H1 (cell line): ENCODE measurements at regions not wholly inside any gene's neighbourhood (a gene's known extent, or its start where the extent isn't known, plus 50 kb on each side); places are given as distances from the start of the nearest gene placed in this dataset.

Experiments used
- CTCF ChIA-PET: fragments of 300-600 bp; sonication (Branson Sonifier 250); formaldehyde crosslinking; loops from one replicate; lab custom pipeline; 2021; ENCODE audit not compliant: partially characterized antibody; lab: Charles Lee
- POLR2A ChIA-PET: fragments of 300-600 bp; sonication (Branson Sonifier 250); formaldehyde crosslinking; loops from one replicate; lab custom pipeline; 2021; ENCODE audit warnings: inconsistent platforms; ENCODE audit not compliant: partially characterized antibody; lab: Charles Lee
- DNase-seq, 2 experiments: peaks; one replicate each; pipeline versions ENCODE4 v3.0.0 to v3.0.0-alpha.2; 2010 to 2022; ENCODE audit warnings: low spot score in 2 of 2, low read depth in 1 of 2, mixed read lengths in 1 of 2
- FAIRE-seq: peaks from 2 replicates; lab custom pipeline; 2011; peaks lifted over from hg19 to GRCh38; lab: Jason Lieb, UNC
- H2AFZ ChIP-seq: 2 replicates; pipeline ENCODE4 v1.8.1; 2012; ENCODE audit warnings: low read length, inconsistent platforms
- H2AK5ac ChIP-seq: 2 replicates; pipeline ENCODE4 v1.6.1; 2013; ENCODE audit warnings: low read depth, low read length
- H2BK120ac ChIP-seq: replicated peaks from 2 replicates; pipeline ENCODE3; 2013; ENCODE audit warnings: low read depth, low read length, inconsistent platforms
- H2BK12ac ChIP-seq: 2 replicates; pipeline ENCODE4 v1.6.1; 2013; ENCODE audit warnings: low read depth, low read length
- H2BK15ac ChIP-seq: 2 replicates; pipeline ENCODE4 v1.6.1; 2013; ENCODE audit warnings: low read length
- H2BK20ac ChIP-seq: 2 replicates; pipeline ENCODE4 v1.6.1; 2013; ENCODE audit warnings: low read length
- H2BK5ac ChIP-seq: 2 replicates; pipeline ENCODE4 v1.6.1; 2013; ENCODE audit warnings: low read depth, low read length
- H3K14ac ChIP-seq: 2 replicates; pipeline ENCODE4 v1.6.1; 2013; ENCODE audit warnings: inconsistent platforms; ENCODE audit not compliant: insufficient read length
- H3K18ac ChIP-seq: 2 replicates; pipeline ENCODE4 v1.6.1; 2013; ENCODE audit warnings: low read length; ENCODE audit errors: extremely low read depth
- H3K23ac ChIP-seq: 2 replicates; pipeline ENCODE4 v1.6.1; 2013; ENCODE audit warnings: inconsistent platforms; ENCODE audit not compliant: insufficient read length
- H3K23me2 ChIP-seq: 2 replicates; pipeline ENCODE4 v1.6.1; 2013; ENCODE audit warnings: low read depth, low read length
- H3K27ac ChIP-seq: 2 replicates; pipeline ENCODE4 v1.6.1; 2011; ENCODE audit warnings: low read depth, low read length, inconsistent platforms
- H3K27me3 ChIP-seq, 4 experiments: replicated peaks in 1 of 4; 1 replicate in 1 of 4; 2 replicates in 3 of 4; pipeline versions ENCODE4 v1.6.1 to v1.8.1; 2011 to 2013; ENCODE audit warnings: low read length in 3 of 4, mild to moderate bottlenecking in 3 of 4, inconsistent platforms in 2 of 4, mixed read lengths in 2 of 4, moderate library complexity in 1 of 4; ENCODE audit not compliant: control insufficient read depth in 3 of 4, insufficient read depth in 3 of 4; ENCODE audit errors: extremely low read depth in 1 of 4
- H3K36me3 ChIP-seq, 4 experiments: 2 replicates each; pipeline versions ENCODE4 v1.6.1 to v1.8.1; 2011 to 2013; ENCODE audit warnings: mild to moderate bottlenecking in 4 of 4, low read length in 3 of 4, moderate library complexity in 2 of 4, control low read depth in 1 of 4, inconsistent platforms in 1 of 4; ENCODE audit not compliant: insufficient read depth in 4 of 4, control insufficient read depth in 2 of 4
- H3K4ac ChIP-seq: replicated peaks from 2 replicates; pipeline ENCODE3; 2013; ENCODE audit warnings: low read length, low read depth, mixed read lengths, inconsistent platforms; ENCODE audit not compliant: insufficient read length
- H3K4me1 ChIP-seq, 4 experiments: replicated peaks in 1 of 4; 1 replicate in 1 of 4; 2 replicates in 3 of 4; pipeline versions ENCODE4 v1.6.1 to v1.8.1; 2011 to 2013; ENCODE audit warnings: low read length in 3 of 4, inconsistent platforms in 2 of 4, mixed read lengths in 1 of 4; ENCODE audit not compliant: insufficient read depth in 4 of 4, control insufficient read depth in 3 of 4
- H3K4me2 ChIP-seq, 2 experiments: 2 replicates each; pipeline versions ENCODE4 v1.6.1 to v1.8.1; 2011 to 2013; ENCODE audit warnings: low read depth in 2 of 2, low read length in 2 of 2, control low read depth in 1 of 2, inconsistent platforms in 1 of 2, mild to moderate bottlenecking in 1 of 2; ENCODE audit not compliant: insufficient read depth in 1 of 2
- H3K4me3 ChIP-seq, 4 experiments: fragments of 200-600, 300-600 bp in 1 of 4; sonication (generic), shearing (Covaris generic), sonication (Bioruptor Twin) in 1 of 4; 2 replicates each; pipeline versions ENCODE4 v1.5.1 to v1.8.1; 2011 to 2016; ENCODE audit warnings: low read length in 4 of 4, low read depth in 3 of 4, control low read depth in 2 of 4, inconsistent platforms in 2 of 4, mild to moderate bottlenecking in 2 of 4, mixed read lengths in 1 of 4, moderate library complexity in 1 of 4; ENCODE audit not compliant: insufficient read depth in 2 of 4; ENCODE audit errors: extremely low read depth in 1 of 4
- H3K56ac ChIP-seq: replicated peaks from 2 replicates; pipeline ENCODE3; 2013; ENCODE audit warnings: low read depth, mild to moderate bottlenecking, mixed read lengths, low read length, inconsistent platforms; ENCODE audit not compliant: insufficient read length
- H3K79me1 ChIP-seq: 2 replicates; pipeline ENCODE4 v1.6.1; 2013; ENCODE audit warnings: low read depth, low read length, control low read depth
- H3K79me2 ChIP-seq, 2 experiments: 2 replicates each; pipeline versions ENCODE4 v1.6.1 to v1.8.1; 2012 to 2013; ENCODE audit warnings: low read length in 2 of 2, mild to moderate bottlenecking in 2 of 2, inconsistent platforms in 1 of 2; ENCODE audit not compliant: insufficient read depth in 2 of 2, control insufficient read depth in 1 of 2
- H3K9ac ChIP-seq, 4 experiments: replicated peaks in 1 of 4; 1 replicate in 1 of 4; 2 replicates in 3 of 4; pipeline versions ENCODE4 v1.6.1 to v1.8.1; 2011 to 2013; ENCODE audit warnings: low read depth in 3 of 4, low read length in 3 of 4, control low read depth in 2 of 4, mild to moderate bottlenecking in 2 of 4, moderate library complexity in 2 of 4, inconsistent platforms in 1 of 4; ENCODE audit errors: extremely low read depth in 1 of 4
- H3K9me3 ChIP-seq, 2 experiments: 2 replicates each; pipeline versions ENCODE4 v1.6.1 to v1.8.1; 2012 to 2013; ENCODE audit warnings: mild to moderate bottlenecking in 2 of 2, moderate library complexity in 2 of 2, control low read depth in 1 of 2, inconsistent platforms in 1 of 2, low read depth in 1 of 2, low read length in 1 of 2, mixed read lengths in 1 of 2; ENCODE audit not compliant: insufficient read depth in 2 of 2
- H4K20me1 ChIP-seq, 2 experiments: replicated peaks in 1 of 2; 2 replicates each; pipeline versions ENCODE3 to v1.8.1; 2011 to 2013; ENCODE audit warnings: inconsistent platforms in 2 of 2, low read length in 2 of 2, mild to moderate bottlenecking in 1 of 2; ENCODE audit not compliant: insufficient read depth in 2 of 2, control insufficient read depth in 1 of 2
- H4K5ac ChIP-seq: 2 replicates; pipeline ENCODE4 v1.6.1; 2013; ENCODE audit warnings: low read length, low read depth, mixed read lengths, inconsistent platforms; ENCODE audit not compliant: insufficient read length
- H4K8ac ChIP-seq: 2 replicates; pipeline ENCODE4 v1.8.0; 2013; ENCODE audit warnings: mild to moderate bottlenecking, moderate library complexity, low read length, inconsistent platforms; ENCODE audit not compliant: insufficient read depth; ENCODE audit errors: extremely low read depth
- H4K91ac ChIP-seq: replicated peaks from 2 replicates; pipeline ENCODE3; 2013; ENCODE audit warnings: low read length, mixed read lengths, inconsistent platforms; ENCODE audit not compliant: insufficient read length
- CHD2 ChIP-seq: IDR thresholded peaks from 2 replicates; pipeline ENCODE4 v1.6.1; 2012; ENCODE audit warnings: low read length, improper control_type of control experiment
- CTBP2 ChIP-seq: IDR thresholded peaks from 2 replicates; pipeline ENCODE4 v1.7.0; 2011; ENCODE audit warnings: borderline replicate concordance, mild to moderate bottlenecking, moderate library complexity, mixed read lengths, low read length; ENCODE audit not compliant: insufficient read depth, insufficient read length
- EGR1 ChIP-seq: IDR thresholded peaks from 2 replicates; pipeline ENCODE4 v1.6.1; 2011; ENCODE audit warnings: low read depth, low read length, borderline replicate concordance
- EZH2 ChIP-seq: fragments of 200-600 bp; sonication (generic); IDR thresholded peaks from 2 replicates; pipeline ENCODE4 v1.7.1; 2012; ENCODE audit warnings: low read depth, mild to moderate bottlenecking, moderate library complexity, low read length, inconsistent platforms; ENCODE audit not compliant: severe bottlenecking
- GTF2F1 ChIP-seq: IDR thresholded peaks from 2 replicates; pipeline ENCODE4 v1.6.1; 2012; ENCODE audit warnings: low read depth, low read length, improper control_type of control experiment, borderline replicate concordance
- JUN ChIP-seq: IDR thresholded peaks from 2 replicates; pipeline ENCODE4 v1.6.1; 2011; ENCODE audit warnings: low read depth, mild to moderate bottlenecking, improper control_type of control experiment, low read length
- NANOG ChIP-seq: IDR thresholded peaks from 2 replicates; pipeline ENCODE4 v1.6.1; 2011; ENCODE audit warnings: low read length, low read depth, mild to moderate bottlenecking, inconsistent platforms; ENCODE audit not compliant: insufficient read depth, poor library complexity, severe bottlenecking
- POU5F1 ChIP-seq: IDR thresholded peaks from 2 replicates; pipeline ENCODE4 v1.6.1; 2011; ENCODE audit warnings: low read depth, mild to moderate bottlenecking, low read length, moderate library complexity
- RXRA ChIP-seq: IDR thresholded peaks from 2 replicates; pipeline ENCODE4 v1.6.1; 2011; ENCODE audit warnings: low read depth, mild to moderate bottlenecking, low read length, moderate library complexity; ENCODE audit not compliant: insufficient read depth
- SAP30 ChIP-seq: fragments of 300-600 bp; sonication (generic); IDR thresholded peaks from 2 replicates; pipeline ENCODE4 v1.7.1; 2012; ENCODE audit warnings: low read length, moderate library complexity, mild to moderate bottlenecking, inconsistent platforms; ENCODE audit not compliant: insufficient read depth, insufficient replicate concordance
- TAF7 ChIP-seq: optimal IDR thresholded peaks from 2 replicates; pipeline ENCODE3; 2011; ENCODE audit warnings: low read depth, mild to moderate bottlenecking, inconsistent platforms, low read length, moderate library complexity, borderline replicate concordance
- WGBS, 2 experiments: shearing (Covaris generic) in 1 of 2; methylation state at CpG; one replicate each; pipeline versions ENCODE4 v1.1.6 to v1.1.7; 2013 to 2015; ENCODE audit warnings: low lambda C conversion rate in 2 of 2, mixed read lengths in 2 of 2, inconsistent platforms in 1 of 2, low coverage in 1 of 2, missing lambda C conversion rate in 1 of 2; ENCODE audit not compliant: insufficient replicate concordance in 2 of 2, insufficient coverage in 1 of 2, insufficient read length in 1 of 2; ENCODE audit errors: extremely low coverage in 1 of 2, missing lambda C conversion rate in 1 of 2; 5-methylcytosine and 5-hydroxymethylcytosine counted together
- TF ChIP-seq, protein P1 (sequence below): IDR thresholded peaks from 2 replicates; pipeline ENCODE4 v1.6.1; 2011; ENCODE audit warnings: low read depth, mild to moderate bottlenecking, low read length; ENCODE audit not compliant: insufficient read depth

DNA sequence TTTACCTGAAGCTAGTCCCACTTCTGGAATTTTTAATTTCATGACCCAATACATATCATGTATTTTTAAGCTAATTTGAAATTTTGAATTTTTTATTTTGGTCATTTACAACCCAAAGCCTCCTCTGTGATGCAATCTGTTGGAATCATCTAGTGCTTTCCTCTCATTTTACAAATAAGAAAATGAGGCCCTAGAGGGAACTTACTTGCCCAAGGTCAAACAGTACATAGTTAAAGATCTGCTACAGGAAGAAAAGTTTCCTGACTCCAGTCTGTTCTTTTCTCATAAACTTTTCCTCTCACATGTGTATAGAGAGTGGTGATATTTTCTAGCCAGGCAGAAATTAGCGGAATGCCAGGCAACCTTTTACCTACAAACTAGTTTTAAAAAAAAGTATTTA is 59.3 kb upstream of the DPT start:
- Histone ChIP-seq H3K9me3 (no peaks in the 10 kb centered on the region), H3K36me3 (no peaks in the 10 kb centered on the region), H3K18ac (no peak overlapping the region), H3K23me2 (no peaks in the 10 kb centered on the region; the same call in 1 of the 2 replicates), H3K23ac (no peak overlapping the region), H3K27ac (no peak overlapping the region), H2AK5ac (no peak overlapping the region), H3K9ac (no peak overlapping the region), H3K14ac (no peak overlapping the region), H3K79me2 (no peaks in the 10 kb centered on the region), H3K79me1 (no peaks in the 10 kb centered on the region), H4K5ac (no peak overlapping the region), H3K56ac (no peak overlapping the region), H4K20me1 (no peaks in the 10 kb centered on the region), H2BK12ac (no peak overlapping the region), H2AFZ (no peak overlapping the region), H3K4ac (no peak overlapping the region), H3K27me3 (no peaks in the 10 kb centered on the region), H4K91ac (no peak overlapping the region), H3K4me3 (no peak overlapping the region), H2BK20ac (no peak overlapping the region), H2BK120ac (no peak overlapping the region), H3K4me1 (no peaks in the 10 kb centered on the region), H2BK15ac (no peak overlapping the region), H2BK5ac (no peak overlapping the region), H3K4me2 (no peak overlapping the region), H4K8ac (no peak overlapping the region)
- CTCF ChIA-PET = no interaction called here
- DNase-seq = no peak
- 96% methylated on average over 1 of the region's 1 CpG; no CpG with 5 or more reads in 1 of the 2 experiments for WGBS, 2 experiments
- POLR2A ChIA-PET = no interaction called here
- no peak for FAIRE-seq
- TF ChIP-seq SAP30 (no peak), NANOG (no peak), EGR1 (no peak), RXRA (no peak), TAF7 (no peak), GTF2F1 (no peak), CHD2 (no peak), JUN (no peak), EZH2 (no peak), CTBP2 (no peak), POU5F1 (no peak)
- TF ChIP-seq, protein P1, sequence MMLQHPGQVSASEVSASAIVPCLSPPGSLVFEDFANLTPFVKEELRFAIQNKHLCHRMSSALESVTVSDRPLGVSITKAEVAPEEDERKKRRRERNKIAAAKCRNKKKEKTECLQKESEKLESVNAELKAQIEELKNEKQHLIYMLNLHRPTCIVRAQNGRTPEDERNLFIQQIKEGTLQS = no peak
